Parathyroid adenoma (tissue), 2 donors: ENCODE measurements at regions not wholly inside any gene's neighbourhood (a gene's known extent, or its start where the extent isn't known, plus 50 kb on each side); places are given as distances from the start of the nearest gene placed in this dataset.

Source experiments
- H2AFZ ChIP-seq: fragments of 300-600 bp; sonication (generic); one replicate; pipeline ENCODE4 v1.7.0; 2017; ENCODE audit warnings: antibody characterized with exemption, mild to moderate bottlenecking
- H3K27ac ChIP-seq: fragments of 300-600 bp; sonication (generic); one replicate; pipeline ENCODE4 v1.7.0; 2017
- H3K27me3 ChIP-seq: fragments of 300-600 bp; sonication (generic); one replicate; pipeline ENCODE4 v1.7.0; 2017; ENCODE audit warnings: low read length; ENCODE audit not compliant: control insufficient read depth, insufficient read depth
- H3K36me3 ChIP-seq: fragments of 300-600 bp; sonication (generic); one replicate; pipeline ENCODE4 v1.7.0; 2017; ENCODE audit warnings: low read length; ENCODE audit not compliant: control insufficient read depth, insufficient read depth
- H3K4me1 ChIP-seq: fragments of 300-600 bp; sonication (generic); one replicate; pipeline ENCODE4 v1.7.0; 2017; ENCODE audit warnings: control low read depth
- H3K4me2 ChIP-seq: fragments of 300-600 bp; sonication (generic); one replicate; pipeline ENCODE4 v1.7.0; 2017; ENCODE audit warnings: low read length
- H3K4me3 ChIP-seq: fragments of 300-600 bp; sonication (generic); one replicate; pipeline ENCODE4 v1.7.0; 2017; ENCODE audit warnings: low read depth, low read length
- H3K79me2 ChIP-seq: fragments of 300-600 bp; sonication (generic); one replicate; pipeline ENCODE4 v1.7.0; 2017; ENCODE audit warnings: control low read depth
- H3K9ac ChIP-seq: fragments of 300-600 bp; sonication (generic); one replicate; pipeline ENCODE4 v1.7.0; 2017; ENCODE audit warnings: mild to moderate bottlenecking
- H3K9me3 ChIP-seq: fragments of 300-600 bp; sonication (generic); one replicate; pipeline ENCODE4 v1.7.0; 2017; ENCODE audit warnings: low read length; ENCODE audit not compliant: control insufficient read depth
- CTCF ChIP-seq: fragments of 300-600 bp; sonication (generic); IDR thresholded peaks from one replicate; pipeline ENCODE4 v1.7.0; 2017; ENCODE audit warnings: antibody characterized with exemption, mild to moderate bottlenecking
- donor health status: primary hyperparathyroidism.

GRCh38 chr20:5400164-5400762 is 83.5 kb upstream of the PROKR2 start:
- Histone ChIP-seq H3K9ac (no peak overlapping the region), H3K4me2 (no peak overlapping the region), H3K79me2 (no peaks in the 10 kb centered on the region), H3K4me1 (no peaks in the 10 kb centered on the region), H2AFZ (no peak overlapping the region), H3K27ac (no peak overlapping the region), H3K9me3 (no peaks in the 10 kb centered on the region), H3K4me3 (no peak overlapping the region), H3K27me3 (no peaks in the 10 kb centered on the region), H3K36me3 (no peaks in the 10 kb centered on the region)
- no peak for TF ChIP-seq CTCF

- Histone ChIP-seq H3K4me1 (no peaks in the 10 kb centered on the region), H2AFZ (no peak overlapping the region), H3K4me3 (no peak overlapping the region), H3K9me3 (no peaks in the 10 kb centered on the region), H3K27me3 (no peaks in the 10 kb centered on the region), H3K36me3 (no peaks in the 10 kb centered on the region), H3K79me2 (no peaks in the 10 kb centered on the region), H3K27ac (no peak overlapping the region), H3K4me2 (no peak overlapping the region), H3K9ac (no peak overlapping the region)
- TF ChIP-seq CTCF, result no peak
Measured at GRCh38 chr20:5397393-5397792, 80.6 kb upstream of the PROKR2 start.

GRCh38 chr20:5395932-5396727 is 79.4 kb upstream of the PROKR2 start:
- Histone ChIP-seq H3K4me1 (no peaks in the 10 kb centered on the region), H3K27me3 (no peaks in the 10 kb centered on the region), H3K79me2 (no peaks in the 10 kb centered on the region), H3K36me3 (no peaks in the 10 kb centered on the region), H3K27ac (no peak overlapping the region), H3K9ac (no peak overlapping the region), H3K9me3 (no peaks in the 10 kb centered on the region), H3K4me3 (no peak overlapping the region), H3K4me2 (no peak overlapping the region), H2AFZ (no peak overlapping the region)
- TF ChIP-seq CTCF, result no peak

- Histone ChIP-seq H3K27me3 (no peaks in the 10 kb centered on the region), H3K36me3 (no peaks in the 10 kb centered on the region), H3K79me2 (no peaks in the 10 kb centered on the region), H3K27ac (no peak overlapping the region), H2AFZ (no peak overlapping the region), H3K4me3 (no peak overlapping the region), H3K9ac (no peak overlapping the region), H3K4me2 (no peak overlapping the region), H3K9me3 (no peaks in the 10 kb centered on the region), H3K4me1 (no peaks in the 10 kb centered on the region)
- no peak for TF ChIP-seq CTCF
Measured at GRCh38 chr20:5393218-5393870, 76.6 kb upstream of the PROKR2 start.
